IMR-90 (cell line): ENCODE measurements at regions not wholly inside any gene's neighbourhood (a gene's known extent, or its start where the extent isn't known, plus 50 kb on each side); places are given as distances from the start of the nearest gene placed in this dataset.

Experiments used
- ATAC-seq: fragments of 200-7000 bp; cut with Tn5 transposase; 2 replicates; pipeline ENCODE4 v1.9.1; 2020; ENCODE audit warnings: low read depth, mild to moderate bottlenecking, moderate library complexity
- BruUV-seq: library from RNA; stranded (reverse); fragments of 400-500 nt; replicated peaks from 2 replicates; lab custom pipeline; 2021; lab: Mats Ljungman, UMichigan
- CTCF ChIA-PET: fragments of 300-600 bp; formaldehyde crosslinking; extraction: SDS; loops from one replicate; lab custom pipeline; 2021; ENCODE audit warnings: antibody characterized with exemption; lab: Yijun Ruan, JAX
- POLR2A ChIA-PET: fragments of 300-600 bp; sonication (Branson Sonifier 250); formaldehyde crosslinking; loops from one replicate; lab custom pipeline; 2022; ENCODE audit warnings: antibody characterized with exemption; ENCODE audit not compliant: unreplicated experiment; lab: Charles Lee
- DNase-seq: peaks from one replicate; pipeline ENCODE4 v3.0.0; 2013
- H2AFZ ChIP-seq: replicated peaks from 2 replicates; pipeline ENCODE3; 2013; ENCODE audit warnings: low read length, mild to moderate bottlenecking; ENCODE audit not compliant: poor library complexity
- H2AK5ac ChIP-seq: 2 replicates; pipeline ENCODE4 v1.6.1; 2013; ENCODE audit warnings: low read depth, low read length, inconsistent platforms
- H2AK9ac ChIP-seq: replicated peaks from 2 replicates; pipeline ENCODE3; 2013; ENCODE audit warnings: mild to moderate bottlenecking, low read depth, low read length, moderate library complexity; ENCODE audit not compliant: poor library complexity
- H2BK120ac ChIP-seq: 2 replicates; pipeline ENCODE4 v1.6.1; 2013; ENCODE audit warnings: low read depth, low read length, inconsistent platforms
- H2BK15ac ChIP-seq: 3 replicates; pipeline ENCODE4 v1.6.1; 2013; ENCODE audit warnings: low read depth, low read length, inconsistent platforms
- H2BK20ac ChIP-seq: 2 replicates; pipeline ENCODE4 v1.6.1; 2013; ENCODE audit warnings: low read depth, mild to moderate bottlenecking, inconsistent platforms, low read length, moderate library complexity
- H2BK5ac ChIP-seq: 2 replicates; pipeline ENCODE4 v1.6.1; 2013; ENCODE audit warnings: mild to moderate bottlenecking, low read depth, low read length, inconsistent platforms; ENCODE audit not compliant: poor library complexity, severe bottlenecking
- H3K14ac ChIP-seq: replicated peaks from 2 replicates; pipeline ENCODE4 v1.6.1; 2013; ENCODE audit warnings: low read depth, low read length, inconsistent platforms
- H3K18ac ChIP-seq: 2 replicates; pipeline ENCODE4 v1.6.1; 2013; ENCODE audit warnings: low read depth, low read length, control low read depth
- H3K23ac ChIP-seq: 2 replicates; pipeline ENCODE4 v1.6.1; 2013; ENCODE audit warnings: low read depth, low read length, inconsistent platforms
- H3K27ac ChIP-seq: 2 replicates; pipeline ENCODE4 v1.5.1; 2013; ENCODE audit warnings: mild to moderate bottlenecking, control low read depth, low read length; ENCODE audit not compliant: insufficient read depth
- H3K27me3 ChIP-seq: 2 replicates; pipeline ENCODE4 v1.6.1; 2013; ENCODE audit warnings: low read length; ENCODE audit not compliant: control insufficient read depth, insufficient read depth
- H3K36me3 ChIP-seq: 2 replicates; pipeline ENCODE4 v1.6.1; 2013; ENCODE audit warnings: low read length, mixed read lengths; ENCODE audit not compliant: control insufficient read depth, insufficient read depth
- H3K4ac ChIP-seq: 2 replicates; pipeline ENCODE4 v1.6.1; 2013; ENCODE audit warnings: low read depth, low read length, inconsistent platforms
- H3K4me1 ChIP-seq: 2 replicates; pipeline ENCODE4 v1.6.1; 2013; ENCODE audit warnings: low read length, mixed read lengths; ENCODE audit not compliant: control insufficient read depth, insufficient read depth
- H3K4me2 ChIP-seq: 2 replicates; pipeline ENCODE4 v1.6.1; 2013; ENCODE audit warnings: low read depth, mild to moderate bottlenecking, control low read depth, low read length, moderate library complexity
- H3K4me3 ChIP-seq: 2 replicates; pipeline ENCODE4 v1.5.1; 2013; ENCODE audit warnings: low read depth, mild to moderate bottlenecking, control low read depth, low read length, moderate library complexity; ENCODE audit not compliant: insufficient read depth
- H3K56ac ChIP-seq: 2 replicates; pipeline ENCODE4 v1.6.1; 2013; ENCODE audit warnings: low read length, inconsistent platforms; ENCODE audit not compliant: insufficient read depth; ENCODE audit errors: extremely low read depth
- H3K79me1 ChIP-seq, 2 experiments: 2 replicates each; pipeline ENCODE4 v1.6.1; 2013; ENCODE audit warnings: low read length in 2 of 2, inconsistent platforms in 1 of 2, low read depth in 1 of 2
- H3K9ac ChIP-seq: 2 replicates; pipeline ENCODE4 v1.6.1; 2013; ENCODE audit warnings: low read depth, low read length, control low read depth
- H3K9me1 ChIP-seq: 2 replicates; pipeline ENCODE4 v1.6.1; 2013; ENCODE audit warnings: low read length, inconsistent platforms; ENCODE audit not compliant: insufficient read depth
- H3K9me3 ChIP-seq: 2 replicates; pipeline ENCODE4 v1.6.1; 2013; ENCODE audit warnings: low read length; ENCODE audit not compliant: control insufficient read depth, insufficient read depth
- H4K20me1 ChIP-seq: 2 replicates; pipeline ENCODE4 v1.6.1; 2013; ENCODE audit warnings: low read length, inconsistent platforms; ENCODE audit not compliant: insufficient read depth
- H4K5ac ChIP-seq: 2 replicates; pipeline ENCODE4 v1.6.1; 2013; ENCODE audit warnings: mild to moderate bottlenecking, low read depth, low read length, control low read depth
- H4K8ac ChIP-seq, 2 experiments: 2 replicates each; pipeline ENCODE4 v1.6.1; 2013; ENCODE audit warnings: low read depth in 2 of 2, low read length in 2 of 2, control low read depth in 1 of 2, inconsistent platforms in 1 of 2
- H4K91ac ChIP-seq: 2 replicates; pipeline ENCODE4 v1.6.1; 2013; ENCODE audit warnings: low read depth, low read length, inconsistent platforms; ENCODE audit not compliant: insufficient read depth
- BHLHE40 ChIP-seq: fragments of 150-350 bp; IDR thresholded peaks from 2 replicates; pipeline ENCODE4 v1.6.1; 2016; ENCODE audit warnings: mild to moderate bottlenecking, low read depth, low read length
- CEBPB ChIP-seq: IDR thresholded peaks from 2 replicates; pipeline ENCODE4 v1.6.1; 2012; ENCODE audit warnings: low read depth, low read length, improper control_type of control experiment
- CHD1 ChIP-seq: IDR thresholded peaks from 2 replicates; pipeline ENCODE4 v1.6.1; 2012; ENCODE audit warnings: low read depth, low read length, improper control_type of control experiment
- ELK1 ChIP-seq: fragments of 150-350 bp; IDR thresholded peaks from 2 replicates; pipeline ENCODE4 v1.6.1; 2016; ENCODE audit warnings: low read depth, mild to moderate bottlenecking, low read length, moderate library complexity, borderline replicate concordance
- FOS ChIP-seq: fragments of 150-350 bp; IDR thresholded peaks from 2 replicates; pipeline ENCODE4 v1.6.1; 2016; ENCODE audit warnings: low read depth, low read length
- MAFK ChIP-seq: IDR thresholded peaks from 2 replicates; pipeline ENCODE4 v1.6.1; 2012; ENCODE audit warnings: low read depth, low read length, improper control_type of control experiment
- MAZ ChIP-seq: IDR thresholded peaks from 2 replicates; pipeline ENCODE4 v1.6.1; 2012; ENCODE audit warnings: low read depth, mild to moderate bottlenecking, low read length, improper control_type of control experiment, moderate library complexity, borderline replicate concordance
- MXI1 ChIP-seq: IDR thresholded peaks from 2 replicates; pipeline ENCODE4 v1.6.1; 2012; ENCODE audit warnings: low read depth, mild to moderate bottlenecking, low read length, moderate library complexity, borderline replicate concordance
- POLR2A ChIP-seq: IDR thresholded peaks from 2 replicates; pipeline ENCODE4 v1.6.1; 2012; ENCODE audit warnings: mild to moderate bottlenecking, low read depth, low read length
- RAD21 ChIP-seq: IDR thresholded peaks from 2 replicates; pipeline ENCODE4 v1.6.1; 2012; ENCODE audit warnings: low read length, improper control_type of control experiment
- RCOR1 ChIP-seq: IDR thresholded peaks from 2 replicates; pipeline ENCODE4 v1.6.1; 2012; ENCODE audit warnings: mild to moderate bottlenecking, low read length, improper control_type of control experiment; ENCODE audit not compliant: insufficient replicate concordance
- SMC3 ChIP-seq: fragments of 150-350 bp; IDR thresholded peaks from 2 replicates; pipeline ENCODE4 v1.6.1; 2016; ENCODE audit warnings: low read depth, mild to moderate bottlenecking, antibody characterized with exemption, low read length, moderate library complexity
- WGBS, 2 experiments: methylation state at CpG; one replicate each; pipeline versions ENCODE4 v1.1.5 to v1.1.7; 2013; ENCODE audit warnings: missing lambda C conversion rate in 2 of 2; ENCODE audit not compliant: insufficient read length in 1 of 2; ENCODE audit errors: extremely low coverage in 2 of 2; 5-methylcytosine and 5-hydroxymethylcytosine counted together
- dilution Hi-C: fragments of 300-500 bp; cut with HindIII; formaldehyde crosslinking; loops from one replicate; pipeline ENCODE4 v1.14.3; 2018; ENCODE audit warnings: low sequenced_read_pairs; ENCODE audit not compliant: unreplicated experiment
- in situ Hi-C: fragments of 300-500 bp; cut with MboI; formaldehyde crosslinking; loops from 3 replicates; pipeline ENCODE4 v1.14.3; 2019; ENCODE audit warnings: low sequenced_read_pairs, inconsistent platforms, mixed read lengths
- intact Hi-C: fragments of 100-400 bp; cut with micrococcal nuclease; formaldehyde crosslinking; loops from 2 replicates; pipeline ENCODE4 v1.10.0; 2022
- TF ChIP-seq, protein P1 (sequence below): fragments of 150-350 bp; IDR thresholded peaks from 2 replicates; pipeline ENCODE4 v1.6.1; 2017; ENCODE audit warnings: mild to moderate bottlenecking, antibody characterized with exemption, low read length, low read depth

GRCh38 chr13:56187331-56187730 is 953.4 kb upstream of the PRR20A start:
- Histone ChIP-seq H2AK5ac (no peak overlapping the region), H3K14ac (no peak overlapping the region), H3K27ac (no peak overlapping the region), H3K18ac (no peak overlapping the region), H2AK9ac (no peak overlapping the region), H2BK20ac (no peak overlapping the region), H3K79me1 (no peaks in the 10 kb centered on the region), H3K9me1 (no peaks in the 10 kb centered on the region), H3K56ac (no peak overlapping the region), H4K8ac (no peak overlapping the region), H3K23ac (no peak overlapping the region), H2BK120ac (no peak overlapping the region), H2BK5ac (no peak overlapping the region), H4K91ac (no peak overlapping the region), H3K27me3 (no peaks in the 10 kb centered on the region), H4K5ac (no peak overlapping the region), H3K4me1 (no peaks in the 10 kb centered on the region), H3K4me2 (no peak overlapping the region), H2AFZ (no peak overlapping the region), H2BK15ac (no peak overlapping the region), H3K9ac (no peak overlapping the region), H4K20me1 (no peaks in the 10 kb centered on the region), H3K36me3 (no peaks in the 10 kb centered on the region), H3K4ac (no peak overlapping the region), H3K4me3 (no peak overlapping the region), H3K9me3 (peaks cover 8% of the 10 kb centered on the region; the same call in 1 of the 2 replicates)
- no TSS peak for BruUV-seq
- no peak for ATAC-seq
- no CpG with 5 or more reads among the region's 15 CpGs for WGBS, 2 experiments
- intact Hi-C loops (no loop called here), dilution Hi-C loops (no loop called here), in situ Hi-C loops (no loop called here)
- POLR2A ChIA-PET, result no interaction called here
- no peak for DNase-seq
- CTCF ChIA-PET, result no interaction called here
- TF ChIP-seq MXI1, result no peak
- no peak for TF ChIP-seq ELK1
- TF ChIP-seq FOS, result no peak
- TF ChIP-seq SMC3, result no peak
- no peak for TF ChIP-seq RAD21
- TF ChIP-seq CEBPB, result no peak
- no peak for TF ChIP-seq CHD1
- TF ChIP-seq, protein P1, sequence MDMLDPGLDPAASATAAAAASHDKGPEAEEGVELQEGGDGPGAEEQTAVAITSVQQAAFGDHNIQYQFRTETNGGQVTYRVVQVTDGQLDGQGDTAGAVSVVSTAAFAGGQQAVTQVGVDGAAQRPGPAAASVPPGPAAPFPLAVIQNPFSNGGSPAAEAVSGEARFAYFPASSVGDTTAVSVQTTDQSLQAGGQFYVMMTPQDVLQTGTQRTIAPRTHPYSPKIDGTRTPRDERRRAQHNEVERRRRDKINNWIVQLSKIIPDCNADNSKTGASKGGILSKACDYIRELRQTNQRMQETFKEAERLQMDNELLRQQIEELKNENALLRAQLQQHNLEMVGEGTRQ, result no peak
- TF ChIP-seq MAFK, result no peak
- no peak for TF ChIP-seq MAZ
- no peak for TF ChIP-seq BHLHE40
- TF ChIP-seq POLR2A, result no peak
- no peak for TF ChIP-seq RCOR1
